PC-3 (cell line): ENCODE measurements at regions not wholly inside any gene's neighbourhood (a gene's known extent, or its start where the extent isn't known, plus 50 kb on each side); places are given as distances from the start of the nearest gene placed in this dataset.

Source experiments
- EZH2 ChIP-seq: fragments of 300-600 bp; sonication (generic); IDR thresholded peaks from one replicate; pipeline ENCODE4 v1.6.1; 2017; ENCODE audit warnings: antibody characterized with exemption, mild to moderate bottlenecking, low read length; ENCODE audit not compliant: unreplicated experiment
- TF ChIP-seq, protein P1 (sequence below): fragments of 300-600 bp; sonication (generic); conservative IDR thresholded peaks from 2 replicates; pipeline ENCODE4 v1.5.1; 2017; ENCODE audit warnings: antibody characterized with exemption, low read depth, mild to moderate bottlenecking, low read length

DNA sequence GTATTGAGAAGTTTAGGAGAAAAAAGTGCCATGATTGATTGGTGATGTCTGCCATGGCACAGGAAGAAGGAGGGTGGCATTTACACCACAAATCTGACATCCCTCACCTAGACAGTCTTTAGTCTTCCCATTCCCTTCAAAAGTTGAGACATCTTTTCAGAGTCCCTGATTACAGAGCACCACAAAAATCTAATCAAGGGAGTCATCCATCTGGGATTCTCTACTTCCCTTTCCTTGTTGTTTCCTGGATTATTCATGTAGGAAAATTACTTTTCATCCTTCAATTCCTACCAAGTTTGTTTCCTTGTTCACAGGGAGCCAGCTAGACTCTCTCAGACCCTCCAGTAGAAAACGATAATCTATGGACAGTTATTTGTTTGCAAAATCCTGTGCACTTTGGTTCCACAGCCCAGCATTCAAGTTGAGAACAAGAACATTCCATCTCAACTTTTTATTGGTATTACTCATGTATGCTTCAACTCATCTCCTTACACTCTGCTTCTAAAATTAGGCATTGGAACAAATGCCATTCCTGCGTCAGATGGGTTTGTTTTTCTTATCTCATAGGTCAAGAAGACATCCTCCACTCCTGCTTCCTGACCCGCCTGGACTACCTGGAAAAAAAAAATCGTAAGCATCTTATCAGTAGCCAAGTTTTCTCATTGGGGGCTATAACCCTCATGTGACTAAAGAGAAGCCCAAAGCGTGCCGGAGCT, 259.9 kb downstream of the FOXO1 start:
- TF ChIP-seq, protein P1, sequence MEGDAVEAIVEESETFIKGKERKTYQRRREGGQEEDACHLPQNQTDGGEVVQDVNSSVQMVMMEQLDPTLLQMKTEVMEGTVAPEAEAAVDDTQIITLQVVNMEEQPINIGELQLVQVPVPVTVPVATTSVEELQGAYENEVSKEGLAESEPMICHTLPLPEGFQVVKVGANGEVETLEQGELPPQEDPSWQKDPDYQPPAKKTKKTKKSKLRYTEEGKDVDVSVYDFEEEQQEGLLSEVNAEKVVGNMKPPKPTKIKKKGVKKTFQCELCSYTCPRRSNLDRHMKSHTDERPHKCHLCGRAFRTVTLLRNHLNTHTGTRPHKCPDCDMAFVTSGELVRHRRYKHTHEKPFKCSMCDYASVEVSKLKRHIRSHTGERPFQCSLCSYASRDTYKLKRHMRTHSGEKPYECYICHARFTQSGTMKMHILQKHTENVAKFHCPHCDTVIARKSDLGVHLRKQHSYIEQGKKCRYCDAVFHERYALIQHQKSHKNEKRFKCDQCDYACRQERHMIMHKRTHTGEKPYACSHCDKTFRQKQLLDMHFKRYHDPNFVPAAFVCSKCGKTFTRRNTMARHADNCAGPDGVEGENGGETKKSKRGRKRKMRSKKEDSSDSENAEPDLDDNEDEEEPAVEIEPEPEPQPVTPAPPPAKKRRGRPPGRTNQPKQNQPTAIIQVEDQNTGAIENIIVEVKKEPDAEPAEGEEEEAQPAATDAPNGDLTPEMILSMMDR = no peak
- TF ChIP-seq EZH2 = no peak
